ENCODE measurements at regions not wholly inside any gene's neighbourhood (a gene's known extent, or its start where the extent isn't known, plus 50 kb on each side); places are given as distances from the start of the nearest gene placed in this dataset.

DNA sequence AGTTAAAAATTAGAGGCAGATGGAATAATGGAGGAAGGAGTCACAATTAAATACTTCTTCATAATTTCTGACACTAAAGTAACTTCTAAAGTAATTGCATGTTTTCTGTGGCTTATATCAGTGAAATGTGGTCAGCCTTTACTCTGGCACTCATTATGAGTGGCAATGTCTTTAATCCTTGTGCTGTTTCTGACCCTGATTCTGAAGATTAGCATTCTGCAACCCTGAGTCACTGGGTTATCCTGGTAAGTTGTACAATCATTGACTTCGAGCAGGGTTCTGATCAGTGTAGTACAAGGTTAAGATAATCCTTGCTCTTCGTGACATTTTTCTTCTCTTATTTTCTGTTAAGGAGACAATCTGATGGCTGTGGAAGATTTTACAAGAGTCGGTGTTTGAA is 379.4 kb upstream of the RORB start:
- no peak overlapping the region for H3K4me3 ChIP-seq (ENCODE audit: low read length)
- H4K20me1 ChIP-seq (ENCODE audit: control insufficient read depth, insufficient read depth, low read depth, low read length): no peaks in the 10 kb centered on the region
- no peak overlapping the region for H3K27ac ChIP-seq (ENCODE audit: low read depth, low read length)
- no peaks in the 10 kb centered on the region for H3K79me2 ChIP-seq (ENCODE audit: control insufficient read depth, low read length)
- no peaks in the 10 kb centered on the region for H3K27me3 ChIP-seq (ENCODE audit: control insufficient read depth, low read length)
- H3K36me3 ChIP-seq (ENCODE audit: control insufficient read depth, low read length): no peaks in the 10 kb centered on the region
- H3K4me1 ChIP-seq (ENCODE audit: control insufficient read depth, low read length): no peaks in the 10 kb centered on the region
- TF ChIP-seq EZH2phosphoT487 (IDR thresholded peaks at IDR 0.05; ENCODE audit: borderline replicate concordance, low read length): no peak
- TF ChIP-seq CTCF (IDR thresholded peaks at IDR 0.05; ENCODE audit: low read depth, low read length, poor library complexity, severe bottlenecking): no peak
- H3K4me2 ChIP-seq (ENCODE audit: low read length): no peak overlapping the region
- H3K9me2 ChIP-seq (replicated peaks; ENCODE audit: control insufficient read depth, low read length): no peaks in the 10 kb centered on the region
- H3F3A ChIP-seq (ENCODE audit: control insufficient read depth, insufficient read depth): no peaks in the 10 kb centered on the region
- H3K9me3 ChIP-seq (ENCODE audit: control insufficient read depth, insufficient read depth, low read length): no peaks in the 10 kb centered on the region

DNA sequence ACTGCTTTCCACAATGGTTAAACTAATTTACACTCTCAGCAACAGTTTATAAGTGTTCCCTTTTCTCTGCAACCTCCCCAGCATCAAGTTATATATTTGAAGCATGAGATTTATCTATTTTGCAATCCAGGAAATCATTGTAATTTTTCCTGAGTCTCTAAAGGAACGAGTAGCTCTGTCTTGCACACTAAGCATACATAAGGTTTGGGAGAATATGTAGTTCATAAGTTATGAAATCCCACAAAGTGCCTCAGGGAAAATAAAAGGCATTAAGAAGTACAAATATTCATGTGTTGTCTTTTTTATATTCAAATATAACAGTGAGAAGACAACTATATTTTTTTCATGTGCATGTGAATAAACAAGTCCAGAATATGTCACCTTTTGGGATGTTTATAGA is 377.1 kb upstream of the RORB start:
- Histone ChIP-seq H3K79me2 (ENCODE audit: control insufficient read depth, low read length) (no peaks in the 10 kb centered on the region), H4K20me1 (ENCODE audit: control insufficient read depth, insufficient read depth, low read depth, low read length) (no peaks in the 10 kb centered on the region), H3K4me3 (ENCODE audit: low read length) (no peak overlapping the region), H3K36me3 (ENCODE audit: control insufficient read depth, low read length) (no peaks in the 10 kb centered on the region), H3K27me3 (ENCODE audit: control insufficient read depth, low read length) (no peaks in the 10 kb centered on the region), H3K4me1 (ENCODE audit: control insufficient read depth, low read length) (no peaks in the 10 kb centered on the region), H3K9me2 (replicated peaks; ENCODE audit: control insufficient read depth, low read length) (no peaks in the 10 kb centered on the region), H3K9me3 (ENCODE audit: control insufficient read depth, insufficient read depth, low read length) (no peaks in the 10 kb centered on the region), H3K4me2 (ENCODE audit: low read length) (no peak overlapping the region), H3K27ac (ENCODE audit: low read depth, low read length) (no peak overlapping the region), H3F3A (ENCODE audit: control insufficient read depth, insufficient read depth) (no peaks in the 10 kb centered on the region)
- TF ChIP-seq EZH2phosphoT487 (IDR thresholded peaks at IDR 0.05; ENCODE audit: borderline replicate concordance, low read length) (no peak), CTCF (IDR thresholded peaks at IDR 0.05; ENCODE audit: low read depth, low read length, poor library complexity, severe bottlenecking) (no peak)

DNA sequence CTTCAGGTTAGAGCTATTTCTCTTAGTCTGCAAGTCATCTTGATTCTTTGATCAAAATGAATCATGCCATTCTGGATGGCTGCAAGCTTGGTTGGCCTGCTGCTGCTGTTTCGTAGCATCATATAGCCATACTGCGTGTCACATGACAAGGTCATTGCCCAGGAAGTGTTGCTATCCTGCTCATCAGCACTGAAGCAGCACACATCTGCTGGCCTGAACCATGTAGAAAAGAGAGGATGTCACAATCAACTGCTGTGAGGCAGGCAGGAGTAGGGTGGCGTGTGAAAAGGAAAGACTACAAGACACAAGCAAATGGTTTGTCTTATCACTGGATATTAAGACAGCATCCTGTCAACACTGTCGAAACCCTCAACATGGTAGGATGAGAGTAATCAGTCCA is 376.7 kb upstream of the RORB start:
- Histone ChIP-seq H3K9me3 (ENCODE audit: control insufficient read depth, insufficient read depth, low read length) (no peaks in the 10 kb centered on the region), H3K4me1 (ENCODE audit: control insufficient read depth, low read length) (no peaks in the 10 kb centered on the region)

More for the DNA sequence above, 376.7 kb upstream of the RORB start:
- H3K4me2 ChIP-seq (ENCODE audit: low read length): no peak overlapping the region
- H3K36me3 ChIP-seq (ENCODE audit: control insufficient read depth, low read length): no peaks in the 10 kb centered on the region
- no peaks in the 10 kb centered on the region for H4K20me1 ChIP-seq (ENCODE audit: control insufficient read depth, insufficient read depth, low read depth, low read length)
- H3K27ac ChIP-seq (ENCODE audit: low read depth, low read length): no peak overlapping the region
- TF ChIP-seq EZH2phosphoT487 (IDR thresholded peaks at IDR 0.05; ENCODE audit: borderline replicate concordance, low read length): no peak
- no peak for TF ChIP-seq CTCF (IDR thresholded peaks at IDR 0.05; ENCODE audit: low read depth, low read length, poor library complexity, severe bottlenecking)
- no peaks in the 10 kb centered on the region for H3K27me3 ChIP-seq (ENCODE audit: control insufficient read depth, low read length)
- no peaks in the 10 kb centered on the region for H3K79me2 ChIP-seq (ENCODE audit: control insufficient read depth, low read length)
- H3F3A ChIP-seq (ENCODE audit: control insufficient read depth, insufficient read depth): no peaks in the 10 kb centered on the region
- H3K4me3 ChIP-seq (ENCODE audit: low read length): no peak overlapping the region
- H3K9me2 ChIP-seq (replicated peaks; ENCODE audit: control insufficient read depth, low read length): no peaks in the 10 kb centered on the region

Data from DOHH2 (cell line).